HG03439 (cell line): ENCODE measurements at regions not wholly inside any gene's neighbourhood (a gene's known extent, or its start where the extent isn't known, plus 50 kb on each side); places are given as distances from the start of the nearest gene placed in this dataset.

Source experiments
- ATAC-seq: cut with Tn5 transposase; IDR thresholded peaks from one replicate; pipeline ENCODE4 v1.9.1; 2021; ENCODE audit warnings: mild to moderate bottlenecking, moderate library complexity; ENCODE audit not compliant: unreplicated experiment

- no peak for ATAC-seq
These were observed 183.4 kb upstream of the UBE2E2 start for GRCh38 chr3:23019596-23020300.

- no peak for ATAC-seq
These were observed 174.8 kb upstream of the UBE2E2 start for GRCh38 chr3:23028294-23028693.

GRCh38 chr3:23029001-23029400 lies 174.1 kb upstream of the UBE2E2 start:
- ATAC-seq: no peak

GRCh38 chr3:23035927-23036640 lies 167.0 kb upstream of the UBE2E2 start:
- ATAC-seq: no peak

- peak; percentile 70 for ATAC-seq
These were observed 166.4 kb upstream of the UBE2E2 start for GRCh38 chr3:23036728-23037127.

GRCh38 chr3:23038471-23038870 lies 164.7 kb upstream of the UBE2E2 start:
- no peak for ATAC-seq

GRCh38 chr3:23041918-23042696 lies 161.0 kb upstream of the UBE2E2 start:
- ATAC-seq: no peak

GRCh38 chr3:23044463-23044862 lies 158.7 kb upstream of the UBE2E2 start:
- no peak for ATAC-seq

GRCh38 chr3:23046536-23046935 lies 156.6 kb upstream of the UBE2E2 start:
- no peak for ATAC-seq

GRCh38 chr3:23051240-23052140 lies 151.6 kb upstream of the UBE2E2 start:
- no peak for ATAC-seq

- no peak for ATAC-seq
These were observed 150.9 kb upstream of the UBE2E2 start for GRCh38 chr3:23052208-23052607.

- ATAC-seq: no peak
These were observed 150.5 kb upstream of the UBE2E2 start for GRCh38 chr3:23052620-23053019.

GRCh38 chr3:23055733-23056376 lies 147.3 kb upstream of the UBE2E2 start:
- ATAC-seq: peak; percentile 68

- ATAC-seq: no peak
These were observed 140.5 kb upstream of the UBE2E2 start for GRCh38 chr3:23062582-23062981.

GRCh38 chr3:23062982-23063381 lies 140.1 kb upstream of the UBE2E2 start:
- ATAC-seq: no peak

- no peak for ATAC-seq
These were observed 136.0 kb upstream of the UBE2E2 start for GRCh38 chr3:23067116-23067515.

- no peak for ATAC-seq
These were observed 135.0 kb upstream of the UBE2E2 start for GRCh38 chr3:23068016-23068728.

GRCh38 chr3:23071296-23071695 lies 131.8 kb upstream of the UBE2E2 start:
- ATAC-seq: no peak

- no peak for ATAC-seq
These were observed 131.4 kb upstream of the UBE2E2 start for GRCh38 chr3:23071758-23072157.

GRCh38 chr3:23072693-23073092 lies 130.4 kb upstream of the UBE2E2 start:
- no peak for ATAC-seq
